ENCODE measurements at regions not wholly inside any gene's neighbourhood (a gene's known extent, or its start where the extent isn't known, plus 50 kb on each side); places are given as distances from the start of the nearest gene placed in this dataset.

GRCh38 chr4:101512416-101512815, 165.1 kb upstream of the PPP3CA start:
- Histone ChIP-seq H3K27ac (ENCODE audit: insufficient read depth, low read length) (no peak overlapping the region), H3K4me1 (ENCODE audit: control insufficient read depth, extremely low read depth, insufficient read depth, low read length) (no peaks in the 10 kb centered on the region), H4K20me1 (ENCODE audit: control insufficient read depth, extremely low read depth, insufficient read depth, low read length) (no peaks in the 10 kb centered on the region), H3K4me3 (replicated peaks in 1 of 4; ENCODE audit: control extremely low read depth in 1 of 4, insufficient read depth in 1 of 4, low read depth in 3 of 4, low read length in 4 of 4) (no peak overlapping the region), H2AFZ (ENCODE audit: low read length) (no peak overlapping the region), H3K4me2 (ENCODE audit: extremely low read depth, insufficient read depth, low read length) (no peak overlapping the region), H3K9ac (ENCODE audit: insufficient read depth, low read length) (no peak overlapping the region), H3K36me3 (ENCODE audit: control insufficient read depth, insufficient read depth, low read length) (no peaks in the 10 kb centered on the region), H3K79me2 (ENCODE audit: control insufficient read depth, insufficient read depth, low read length) (no peaks in the 10 kb centered on the region), H3K9me3 (ENCODE audit: control insufficient read depth, insufficient read depth, low read depth, low read length) (no peaks in the 10 kb centered on the region), H3K27me3 (ENCODE audit: control insufficient read depth, insufficient read depth, low read length) (no peaks in the 10 kb centered on the region)
- TF ChIP-seq, protein P1, sequence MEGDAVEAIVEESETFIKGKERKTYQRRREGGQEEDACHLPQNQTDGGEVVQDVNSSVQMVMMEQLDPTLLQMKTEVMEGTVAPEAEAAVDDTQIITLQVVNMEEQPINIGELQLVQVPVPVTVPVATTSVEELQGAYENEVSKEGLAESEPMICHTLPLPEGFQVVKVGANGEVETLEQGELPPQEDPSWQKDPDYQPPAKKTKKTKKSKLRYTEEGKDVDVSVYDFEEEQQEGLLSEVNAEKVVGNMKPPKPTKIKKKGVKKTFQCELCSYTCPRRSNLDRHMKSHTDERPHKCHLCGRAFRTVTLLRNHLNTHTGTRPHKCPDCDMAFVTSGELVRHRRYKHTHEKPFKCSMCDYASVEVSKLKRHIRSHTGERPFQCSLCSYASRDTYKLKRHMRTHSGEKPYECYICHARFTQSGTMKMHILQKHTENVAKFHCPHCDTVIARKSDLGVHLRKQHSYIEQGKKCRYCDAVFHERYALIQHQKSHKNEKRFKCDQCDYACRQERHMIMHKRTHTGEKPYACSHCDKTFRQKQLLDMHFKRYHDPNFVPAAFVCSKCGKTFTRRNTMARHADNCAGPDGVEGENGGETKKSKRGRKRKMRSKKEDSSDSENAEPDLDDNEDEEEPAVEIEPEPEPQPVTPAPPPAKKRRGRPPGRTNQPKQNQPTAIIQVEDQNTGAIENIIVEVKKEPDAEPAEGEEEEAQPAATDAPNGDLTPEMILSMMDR (conservative IDR thresholded peaks at IDR 0.05 in 1 of 2, IDR thresholded peaks at IDR 0.05 in 1 of 2; ENCODE audit: low read depth in 1 of 2, low read length in 2 of 2) = no peak
- TF ChIP-seq EZH2 (IDR thresholded peaks at IDR 0.05; ENCODE audit: low read length, missing control alignments) = no peak
- DNase-seq (ENCODE audit: low read depth in 2 of 2) = no peak

DNA sequence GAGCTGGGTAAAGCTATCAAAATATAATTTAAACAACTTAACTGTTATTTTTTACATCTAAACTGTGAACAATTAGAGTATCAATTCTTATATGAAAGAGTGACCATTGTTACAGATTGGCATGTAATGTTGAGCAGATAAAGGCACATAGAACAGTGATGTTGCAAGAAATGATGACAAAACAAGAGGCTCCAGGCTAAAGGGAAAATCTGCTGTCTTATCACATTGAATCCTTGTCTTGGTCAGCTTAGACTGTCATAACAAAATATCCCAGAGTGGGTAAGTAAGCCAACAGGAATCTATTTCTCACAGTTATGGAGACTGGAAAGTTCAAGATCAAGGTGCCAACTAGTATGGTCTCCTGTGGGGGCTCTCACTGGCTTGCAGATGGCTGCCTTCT, 154.1 kb upstream of the PPP3CA start:
- Histone ChIP-seq H3K27me3 (ENCODE audit: control insufficient read depth, insufficient read depth, low read length) (no peaks in the 10 kb centered on the region), H3K9ac (ENCODE audit: insufficient read depth, low read length) (no peak overlapping the region), H3K4me3 (replicated peaks in 1 of 4; ENCODE audit: control extremely low read depth in 1 of 4, insufficient read depth in 1 of 4, low read depth in 3 of 4, low read length in 4 of 4) (no peak overlapping the region), H4K20me1 (ENCODE audit: control insufficient read depth, extremely low read depth, insufficient read depth, low read length) (no peaks in the 10 kb centered on the region), H3K27ac (ENCODE audit: insufficient read depth, low read length) (no peak overlapping the region), H3K36me3 (ENCODE audit: control insufficient read depth, insufficient read depth, low read length) (no peaks in the 10 kb centered on the region), H2AFZ (ENCODE audit: low read length) (no peak overlapping the region), H3K79me2 (ENCODE audit: control insufficient read depth, insufficient read depth, low read length) (no peaks in the 10 kb centered on the region), H3K9me3 (ENCODE audit: control insufficient read depth, insufficient read depth, low read depth, low read length) (no peaks in the 10 kb centered on the region), H3K4me1 (ENCODE audit: control insufficient read depth, extremely low read depth, insufficient read depth, low read length) (no peaks in the 10 kb centered on the region), H3K4me2 (ENCODE audit: extremely low read depth, insufficient read depth, low read length) (no peak overlapping the region)
- DNase-seq (ENCODE audit: low read depth in 2 of 2) = no peak
- TF ChIP-seq, protein P1 (conservative IDR thresholded peaks at IDR 0.05 in 1 of 2, IDR thresholded peaks at IDR 0.05 in 1 of 2; ENCODE audit: low read depth in 1 of 2, low read length in 2 of 2) = no peak
- no peak for TF ChIP-seq EZH2 (IDR thresholded peaks at IDR 0.05; ENCODE audit: low read length, missing control alignments)

DNA sequence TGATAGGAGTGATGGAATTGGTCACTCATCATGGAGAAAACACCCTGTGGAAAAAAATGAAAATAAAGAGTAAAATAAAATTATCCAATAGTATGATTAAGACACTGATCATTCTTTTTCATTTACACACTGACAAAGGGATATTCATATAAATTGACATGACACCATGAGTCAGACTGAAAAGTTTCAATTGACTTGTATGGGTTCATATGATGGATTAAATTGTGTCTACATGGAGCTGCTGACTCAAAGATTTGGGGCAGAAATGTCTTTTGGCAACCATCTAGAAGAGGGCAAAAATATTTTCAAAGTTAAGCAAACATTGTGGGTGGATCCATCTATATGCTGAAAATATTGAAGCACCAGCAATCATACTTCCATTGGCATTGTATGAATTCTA, 153.4 kb upstream of the PPP3CA start:
- Histone ChIP-seq H3K36me3 (ENCODE audit: control insufficient read depth, insufficient read depth, low read length) (no peaks in the 10 kb centered on the region), H3K27ac (ENCODE audit: insufficient read depth, low read length) (no peak overlapping the region), H3K4me3 (replicated peaks in 1 of 4; ENCODE audit: control extremely low read depth in 1 of 4, insufficient read depth in 1 of 4, low read depth in 3 of 4, low read length in 4 of 4) (no peak overlapping the region), H3K4me2 (ENCODE audit: extremely low read depth, insufficient read depth, low read length) (no peak overlapping the region), H4K20me1 (ENCODE audit: control insufficient read depth, extremely low read depth, insufficient read depth, low read length) (no peaks in the 10 kb centered on the region), H2AFZ (ENCODE audit: low read length) (no peak overlapping the region), H3K9ac (ENCODE audit: insufficient read depth, low read length) (no peak overlapping the region), H3K9me3 (ENCODE audit: control insufficient read depth, insufficient read depth, low read depth, low read length) (no peaks in the 10 kb centered on the region), H3K4me1 (ENCODE audit: control insufficient read depth, extremely low read depth, insufficient read depth, low read length) (no peaks in the 10 kb centered on the region), H3K79me2 (ENCODE audit: control insufficient read depth, insufficient read depth, low read length) (no peaks in the 10 kb centered on the region), H3K27me3 (ENCODE audit: control insufficient read depth, insufficient read depth, low read length) (no peaks in the 10 kb centered on the region)
- TF ChIP-seq EZH2 (IDR thresholded peaks at IDR 0.05; ENCODE audit: low read length, missing control alignments) = no peak
- TF ChIP-seq, protein P1 (conservative IDR thresholded peaks at IDR 0.05 in 1 of 2, IDR thresholded peaks at IDR 0.05 in 1 of 2; ENCODE audit: low read depth in 1 of 2, low read length in 2 of 2) = no peak
- no peak for DNase-seq (ENCODE audit: low read depth in 2 of 2)
